SK-N-SH (cell line): ENCODE measurements at regions not wholly inside any gene's neighbourhood (a gene's known extent, or its start where the extent isn't known, plus 50 kb on each side); places are given as distances from the start of the nearest gene placed in this dataset.

Experiments used
- CTCF ChIA-PET: fragments of 300-600, 350-600 bp; formaldehyde crosslinking; extraction: SDS; loops from one replicate; lab custom pipeline; 2021; lab: Yijun Ruan, JAX
- POLR2A ChIA-PET: fragments of 350-600 bp; sonication (Branson Sonifier 250); formaldehyde crosslinking; extraction: SDS; loops from one replicate; lab custom pipeline; 2020; ENCODE audit warnings: antibody characterized with exemption, inconsistent platforms; lab: Yijun Ruan, JAX
- DNase-seq: peaks from one replicate; pipeline ENCODE4 v3.0.0; 2012
- H2AFZ ChIP-seq: fragments of 200-600 bp; sonication (generic); 2 replicates; pipeline ENCODE4 v1.8.1; 2016; ENCODE audit warnings: antibody characterized with exemption, mild to moderate bottlenecking, low read depth
- H3F3A ChIP-seq: fragments of 200-600 bp; sonication (generic); replicated peaks from 2 replicates; pipeline ENCODE3; 2016; ENCODE audit warnings: antibody characterized with exemption, mild to moderate bottlenecking; ENCODE audit not compliant: insufficient read depth
- H3K27ac ChIP-seq, 2 experiments: fragments of 200-500 bp in 1 of 2; fragments of 200-600 bp in 1 of 2; sonication (Bioruptor generic) in 1 of 2; sonication (generic), shearing (Covaris generic) in 1 of 2; 2 replicates each; pipeline versions ENCODE4 v1.5.1 to v1.6.1; 2014 to 2016; ENCODE audit warnings: low read depth in 2 of 2, inconsistent platforms in 1 of 2, low read length in 1 of 2, mild to moderate bottlenecking in 1 of 2, mixed read lengths in 1 of 2
- H3K27me3 ChIP-seq: fragments of 200-600 bp; sonication (generic), shearing (Covaris generic); 2 replicates; pipeline ENCODE4 v1.6.1; 2016; ENCODE audit warnings: mixed run types; ENCODE audit not compliant: insufficient read depth
- H3K36me3 ChIP-seq, 2 experiments: fragments of 200-500 bp in 1 of 2; fragments of 200-600 bp in 1 of 2; sonication (Bioruptor generic) in 1 of 2; sonication (generic) in 1 of 2; replicated peaks in 1 of 2; 2 replicates each; pipeline versions ENCODE3 to v1.5.1; 2014 to 2016; ENCODE audit warnings: low read length in 1 of 2, mild to moderate bottlenecking in 1 of 2; ENCODE audit not compliant: insufficient read depth in 2 of 2, control insufficient read depth in 1 of 2
- H3K4me1 ChIP-seq, 2 experiments: fragments of 200-500 bp in 1 of 2; fragments of 200-600 bp in 1 of 2; sonication (Bioruptor generic) in 1 of 2; sonication (generic), shearing (Covaris generic) in 1 of 2; 2 replicates each; pipeline versions ENCODE4 v1.5.1 to v1.6.1; 2014 to 2016; ENCODE audit warnings: low read depth in 1 of 2, low read length in 1 of 2, mixed run types in 1 of 2; ENCODE audit not compliant: insufficient read depth in 2 of 2, control insufficient read depth in 1 of 2
- H3K4me2 ChIP-seq: fragments of 200-600 bp; sonication (generic), shearing (Covaris generic); 2 replicates; pipeline ENCODE4 v1.6.1; 2017; ENCODE audit warnings: mixed run types
- H3K4me3 ChIP-seq, 2 experiments: fragments of 200-500 bp in 1 of 2; fragments of 200-600 bp in 1 of 2; sonication (Bioruptor generic) in 1 of 2; sonication (generic), shearing (Covaris generic) in 1 of 2; 2 replicates each; pipeline versions ENCODE4 v1.5.1 to v1.8.1; 2014 to 2016; ENCODE audit warnings: low read depth in 2 of 2, inconsistent platforms in 1 of 2, low read length in 1 of 2, mild to moderate bottlenecking in 1 of 2, mixed read lengths in 1 of 2, moderate library complexity in 1 of 2
- H3K79me2 ChIP-seq: fragments of 200-600 bp; sonication (generic); 2 replicates; pipeline ENCODE4 v1.8.1; 2017; ENCODE audit warnings: mild to moderate bottlenecking; ENCODE audit not compliant: insufficient read depth
- H3K9ac ChIP-seq: fragments of 200-600 bp; sonication (generic); 2 replicates; pipeline ENCODE4 v1.6.1; 2017; ENCODE audit warnings: mixed run types
- H3K9me2 ChIP-seq: fragments of 200-600 bp; sonication (generic); 2 replicates; pipeline ENCODE4 v1.6.1; 2017; ENCODE audit warnings: mixed run types
- H3K9me3 ChIP-seq: fragments of 200-600 bp; sonication (generic); 2 replicates; pipeline ENCODE4 v1.6.1; 2017; ENCODE audit warnings: mixed run types, mild to moderate bottlenecking, moderate library complexity
- H4K20me1 ChIP-seq: fragments of 200-600 bp; sonication (generic); 2 replicates; pipeline ENCODE4 v1.6.1; 2017; ENCODE audit warnings: mild to moderate bottlenecking, mixed run types; ENCODE audit not compliant: insufficient read depth
- EP300 ChIP-seq, 2 experiments: IDR thresholded peaks; 2 replicates each; pipeline versions ENCODE4 v1.4.0 to v1.6.1; 2012; ENCODE audit warnings: borderline replicate concordance in 1 of 2, low read depth in 1 of 2, low read length in 1 of 2
- FOXJ3 ChIP-seq: sonication (generic); formaldehyde crosslinking; IDR thresholded peaks from 2 replicates; pipeline ENCODE4 v1.5.1; 2020; ENCODE audit warnings: mild to moderate bottlenecking, missing genetic modification reagents
- MEF2A ChIP-seq: IDR thresholded peaks from 2 replicates; pipeline ENCODE4 v1.4.0; 2012; ENCODE audit warnings: low read depth, borderline replicate concordance
- RAD21 ChIP-seq: IDR thresholded peaks from 2 replicates; pipeline ENCODE4 v1.6.1; 2012; ENCODE audit warnings: mild to moderate bottlenecking, low read length
- RCOR1 ChIP-seq: fragments of 150-350 bp; IDR thresholded peaks from 2 replicates; pipeline ENCODE4 v1.6.1; 2017; ENCODE audit warnings: antibody characterized with exemption, low read length
- REST ChIP-seq: IDR thresholded peaks from 2 replicates; pipeline ENCODE4 v1.6.1; 2012; ENCODE audit warnings: mild to moderate bottlenecking, low read depth, low read length, moderate library complexity
- TAF1 ChIP-seq: IDR thresholded peaks from 2 replicates; pipeline ENCODE4 v1.6.1; 2012; ENCODE audit warnings: low read depth, mild to moderate bottlenecking, low read length, moderate library complexity, borderline replicate concordance
- YY1 ChIP-seq: IDR thresholded peaks from 2 replicates; pipeline ENCODE4 v1.4.0; 2012; ENCODE audit warnings: low read depth, mild to moderate bottlenecking
- WGBS: methylation state at CpG from one replicate; pipeline ENCODE4 v1.1.6; 2017; ENCODE audit warnings: low lambda C conversion rate; 5-methylcytosine and 5-hydroxymethylcytosine counted together
- TF ChIP-seq, protein P1 (sequence below): IDR thresholded peaks from 2 replicates; pipeline ENCODE4 v1.4.0; 2012; ENCODE audit warnings: low read depth
- TF ChIP-seq, protein P2 (sequence below): IDR thresholded peaks from 2 replicates; pipeline ENCODE4; 2012
- TF ChIP-seq, protein P3 (sequence below): fragments of 150-350 bp; IDR thresholded peaks from 2 replicates; pipeline ENCODE4 v1.6.1; 2017; ENCODE audit warnings: antibody characterized with exemption, low read length, low read depth, borderline replicate concordance
- TF ChIP-seq, protein P4 (sequence below): fragments of 200-600 bp; sonication (generic); IDR thresholded peaks from 2 replicates; pipeline ENCODE4 v1.6.1; 2017; ENCODE audit warnings: antibody characterized with exemption, mild to moderate bottlenecking, moderate library complexity

DNA sequence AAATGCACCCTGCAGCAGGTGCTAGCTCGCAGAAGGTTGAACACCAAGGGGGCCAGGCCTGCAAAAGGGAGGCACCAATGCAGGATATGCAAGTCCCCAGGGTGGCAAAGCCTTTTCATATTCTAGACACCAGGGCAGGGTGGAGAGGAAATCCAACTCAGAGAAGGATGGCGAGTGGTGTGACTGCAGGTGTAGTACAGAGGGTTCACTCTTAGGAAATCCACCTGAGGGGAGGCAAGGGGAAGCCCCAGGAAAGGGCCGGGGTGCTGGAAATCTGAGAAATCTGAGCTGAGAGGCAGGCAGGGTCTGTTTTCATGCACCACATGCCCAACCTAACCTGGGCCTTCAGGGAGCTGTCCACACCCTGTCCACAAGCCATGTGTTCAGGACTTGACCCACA is 163.2 kb upstream of the CTTNBP2NL start:
- TF ChIP-seq TAF1 (no peak), RCOR1 (no peak), RAD21 (no peak), YY1 (no peak), REST (no peak), EP300 (IDR thresholded peaks at IDR 0.05; ENCODE audit: borderline replicate concordance in 1 of 2, low read depth in 1 of 2, low read length in 1 of 2) (no peak), MEF2A (no peak), FOXJ3 (CRISPR knock-in tag) (no peak)
- TF ChIP-seq, protein P1, sequence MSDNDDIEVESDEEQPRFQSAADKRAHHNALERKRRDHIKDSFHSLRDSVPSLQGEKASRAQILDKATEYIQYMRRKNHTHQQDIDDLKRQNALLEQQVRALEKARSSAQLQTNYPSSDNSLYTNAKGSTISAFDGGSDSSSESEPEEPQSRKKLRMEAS, result no peak
- TF ChIP-seq, protein P2, sequence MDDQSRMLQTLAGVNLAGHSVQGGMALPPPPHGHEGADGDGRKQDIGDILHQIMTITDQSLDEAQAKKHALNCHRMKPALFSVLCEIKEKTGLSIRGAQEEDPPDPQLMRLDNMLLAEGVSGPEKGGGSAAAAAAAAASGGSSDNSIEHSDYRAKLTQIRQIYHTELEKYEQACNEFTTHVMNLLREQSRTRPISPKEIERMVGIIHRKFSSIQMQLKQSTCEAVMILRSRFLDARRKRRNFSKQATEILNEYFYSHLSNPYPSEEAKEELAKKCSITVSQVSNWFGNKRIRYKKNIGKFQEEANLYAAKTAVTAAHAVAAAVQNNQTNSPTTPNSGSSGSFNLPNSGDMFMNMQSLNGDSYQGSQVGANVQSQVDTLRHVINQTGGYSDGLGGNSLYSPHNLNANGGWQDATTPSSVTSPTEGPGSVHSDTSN, result no peak
- TF ChIP-seq, protein P3, sequence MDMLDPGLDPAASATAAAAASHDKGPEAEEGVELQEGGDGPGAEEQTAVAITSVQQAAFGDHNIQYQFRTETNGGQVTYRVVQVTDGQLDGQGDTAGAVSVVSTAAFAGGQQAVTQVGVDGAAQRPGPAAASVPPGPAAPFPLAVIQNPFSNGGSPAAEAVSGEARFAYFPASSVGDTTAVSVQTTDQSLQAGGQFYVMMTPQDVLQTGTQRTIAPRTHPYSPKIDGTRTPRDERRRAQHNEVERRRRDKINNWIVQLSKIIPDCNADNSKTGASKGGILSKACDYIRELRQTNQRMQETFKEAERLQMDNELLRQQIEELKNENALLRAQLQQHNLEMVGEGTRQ, result no peak
- TF ChIP-seq, protein P4, sequence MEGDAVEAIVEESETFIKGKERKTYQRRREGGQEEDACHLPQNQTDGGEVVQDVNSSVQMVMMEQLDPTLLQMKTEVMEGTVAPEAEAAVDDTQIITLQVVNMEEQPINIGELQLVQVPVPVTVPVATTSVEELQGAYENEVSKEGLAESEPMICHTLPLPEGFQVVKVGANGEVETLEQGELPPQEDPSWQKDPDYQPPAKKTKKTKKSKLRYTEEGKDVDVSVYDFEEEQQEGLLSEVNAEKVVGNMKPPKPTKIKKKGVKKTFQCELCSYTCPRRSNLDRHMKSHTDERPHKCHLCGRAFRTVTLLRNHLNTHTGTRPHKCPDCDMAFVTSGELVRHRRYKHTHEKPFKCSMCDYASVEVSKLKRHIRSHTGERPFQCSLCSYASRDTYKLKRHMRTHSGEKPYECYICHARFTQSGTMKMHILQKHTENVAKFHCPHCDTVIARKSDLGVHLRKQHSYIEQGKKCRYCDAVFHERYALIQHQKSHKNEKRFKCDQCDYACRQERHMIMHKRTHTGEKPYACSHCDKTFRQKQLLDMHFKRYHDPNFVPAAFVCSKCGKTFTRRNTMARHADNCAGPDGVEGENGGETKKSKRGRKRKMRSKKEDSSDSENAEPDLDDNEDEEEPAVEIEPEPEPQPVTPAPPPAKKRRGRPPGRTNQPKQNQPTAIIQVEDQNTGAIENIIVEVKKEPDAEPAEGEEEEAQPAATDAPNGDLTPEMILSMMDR, result no peak
- TF ChIP-seq, all 33 proteins: peak for 0
- DNase-seq, result no peak
- H3K9me2 ChIP-seq, result no peaks in the 10 kb centered on the region
- no peaks in the 10 kb centered on the region for H3K4me1 ChIP-seq
- CTCF ChIA-PET, result no interaction called here
- H3K79me2 ChIP-seq, result no peaks in the 10 kb centered on the region
- no peak overlapping the region for H3K4me2 ChIP-seq
- no peaks in the 10 kb centered on the region for H3K9me3 ChIP-seq
- POLR2A ChIA-PET, result no interaction called here
- no peaks in the 10 kb centered on the region for H3K36me3 ChIP-seq
- H3K27ac ChIP-seq, result no peak overlapping the region
- H3K4me3 ChIP-seq, result no peak overlapping the region
- H3F3A ChIP-seq, result no peaks in the 10 kb centered on the region
- H3K9ac ChIP-seq, result no peak overlapping the region
- no peaks in the 10 kb centered on the region; the same call in 1 of the 2 replicates for H3K27me3 ChIP-seq
- WGBS, result 10% methylated on average over 2 of the region's 3 CpGs
- H2AFZ ChIP-seq, result no peak overlapping the region
- no peaks in the 10 kb centered on the region for H4K20me1 ChIP-seq
